ENCODE measurements at regions not wholly inside any gene's neighbourhood (a gene's known extent, or its start where the extent isn't known, plus 50 kb on each side); places are given as distances from the start of the nearest gene placed in this dataset.
"Not testable (repeated sequence)": the region's sequence is repeated elsewhere in the genome, so short reads cannot be mapped to it uniquely, and the experiment has no call there.

- no peak for TF ChIP-seq CTCF (IDR thresholded peaks at IDR 0.05; ENCODE audit: low read depth, low read length)
- DNase-seq (ENCODE audit: low read depth in 2 of 2): peak; percentile 63 to 87
- no peak overlapping the region for H3K4me3 ChIP-seq (replicated peaks in 1 of 2; ENCODE audit: low read depth in 2 of 2, low read length in 2 of 2)
Measured at GRCh38 chr15:93929375-93930094, 301.8 kb upstream of the MCTP2 start.

- H3K4me3 ChIP-seq (replicated peaks in 1 of 2; ENCODE audit: low read depth in 2 of 2, low read length in 2 of 2): no peak overlapping the region
- no peak for DNase-seq (ENCODE audit: low read depth in 2 of 2)
- TF ChIP-seq CTCF (IDR thresholded peaks at IDR 0.05; ENCODE audit: low read depth, low read length): no peak
Measured at GRCh38 chr15:93920204-93920603, 311.2 kb upstream of the MCTP2 start.

- not testable (repeated sequence) for H3K4me3 ChIP-seq (replicated peaks in 1 of 2; ENCODE audit: low read depth in 2 of 2, low read length in 2 of 2); DNase-seq (ENCODE audit: low read depth in 2 of 2)
Measured at GRCh38 chr15:93918801-93919200, 312.6 kb upstream of the MCTP2 start.

GRCh38 chr15:93917181-93917580 lies 314.2 kb upstream of the MCTP2 start:
- no peak for DNase-seq (ENCODE audit: low read depth in 2 of 2)
- TF ChIP-seq CTCF (IDR thresholded peaks at IDR 0.05; ENCODE audit: low read depth, low read length): no peak
- H3K4me3 ChIP-seq (replicated peaks in 1 of 2; ENCODE audit: low read depth in 2 of 2, low read length in 2 of 2): no peak overlapping the region

- no peak for DNase-seq (ENCODE audit: low read depth in 2 of 2)
- TF ChIP-seq CTCF (IDR thresholded peaks at IDR 0.05; ENCODE audit: low read depth, low read length): no peak
- no peak overlapping the region for H3K4me3 ChIP-seq (replicated peaks in 1 of 2; ENCODE audit: low read depth in 2 of 2, low read length in 2 of 2)
Measured at GRCh38 chr15:93913871-93914270, 317.5 kb upstream of the MCTP2 start.

- no peak for TF ChIP-seq CTCF (IDR thresholded peaks at IDR 0.05; ENCODE audit: low read depth, low read length)
- no peak overlapping the region for H3K4me3 ChIP-seq (replicated peaks in 1 of 2; ENCODE audit: low read depth in 2 of 2, low read length in 2 of 2)
- DNase-seq (ENCODE audit: low read depth in 2 of 2): no peak
Measured at GRCh38 chr15:93913310-93913709, 318.1 kb upstream of the MCTP2 start.

GRCh38 chr15:93900476-93901400 lies 330.6 kb upstream of the MCTP2 start:
- TF ChIP-seq CTCF (IDR thresholded peaks at IDR 0.05; ENCODE audit: low read depth, low read length): no peak
- no peak for DNase-seq (ENCODE audit: low read depth in 2 of 2)
- no peak overlapping the region for H3K4me3 ChIP-seq (replicated peaks in 1 of 2; ENCODE audit: low read depth in 2 of 2, low read length in 2 of 2)

All from cardiac fibroblast (primary cell).